HG02623 (cell line): ENCODE measurements at regions not wholly inside any gene's neighbourhood (a gene's known extent, or its start where the extent isn't known, plus 50 kb on each side); places are given as distances from the start of the nearest gene placed in this dataset.

ENCODE experiments used
- ATAC-seq: cut with Tn5 transposase; IDR thresholded peaks from one replicate; pipeline ENCODE4 v1.9.1; 2021; ENCODE audit warnings: moderate library complexity; ENCODE audit not compliant: unreplicated experiment

- ATAC-seq, result no peak
Observed at GRCh38 chr13:44271473-44271872, 102.2 kb upstream of the SERP2 start.

- ATAC-seq, result no peak
Observed at GRCh38 chr13:44271915-44272341, 101.7 kb upstream of the SERP2 start.

- ATAC-seq, result no peak
Observed at GRCh38 chr13:44272692-44273091, 100.9 kb upstream of the SERP2 start.

- ATAC-seq, result no peak
Observed at GRCh38 chr13:44273216-44273615, 100.4 kb upstream of the SERP2 start.

- peak; percentile 87 for ATAC-seq
Observed at GRCh38 chr13:44273991-44274770, 99.4 kb upstream of the SERP2 start.

- no peak for ATAC-seq
Observed at GRCh38 chr13:44274771-44275205, 98.8 kb upstream of the SERP2 start.

GRCh38 chr13:44275381-44275780 lies 98.2 kb upstream of the SERP2 start:
- no peak for ATAC-seq

- ATAC-seq, result no peak
Observed at GRCh38 chr13:44276061-44276460, 97.6 kb upstream of the SERP2 start.

- no peak for ATAC-seq
Observed at GRCh38 chr13:44277459-44277858, 96.2 kb upstream of the SERP2 start.

- no peak for ATAC-seq
Observed at GRCh38 chr13:44278166-44278565, 95.5 kb upstream of the SERP2 start.

- ATAC-seq, result no peak
Observed at GRCh38 chr13:44280456-44280855, 93.2 kb upstream of the SERP2 start.

GRCh38 chr13:44281252-44282000 lies 92.2 kb upstream of the SERP2 start:
- ATAC-seq, result no peak

- no peak for ATAC-seq
Observed at GRCh38 chr13:44283600-44283999, 90.0 kb upstream of the SERP2 start.

GRCh38 chr13:44287958-44288357 lies 85.7 kb upstream of the SERP2 start:
- no peak for ATAC-seq

GRCh38 chr13:44292545-44292944 lies 81.1 kb upstream of the SERP2 start:
- no peak for ATAC-seq

GRCh38 chr13:44293374-44293773 lies 80.2 kb upstream of the SERP2 start:
- no peak for ATAC-seq

GRCh38 chr13:44293908-44294735 lies 79.5 kb upstream of the SERP2 start:
- no peak for ATAC-seq

GRCh38 chr13:44294876-44295275 lies 78.7 kb upstream of the SERP2 start:
- no peak for ATAC-seq

GRCh38 chr13:44296856-44297255 lies 76.8 kb upstream of the SERP2 start:
- ATAC-seq, result no peak

- no peak for ATAC-seq
Observed at GRCh38 chr13:44298314-44298713, 75.3 kb upstream of the SERP2 start.

- no peak for ATAC-seq
Observed at GRCh38 chr13:44299152-44299943, 74.3 kb upstream of the SERP2 start.
